ENCODE measurements at regions not wholly inside any gene's neighbourhood (a gene's known extent, or its start where the extent isn't known, plus 50 kb on each side); places are given as distances from the start of the nearest gene placed in this dataset.
"Not testable (repeated sequence)": the region's sequence is repeated elsewhere in the genome, so short reads cannot be mapped to it uniquely, and the experiment has no call there.

- H3K9ac ChIP-seq (ENCODE audit: low read depth, low read length); H3K4me3 ChIP-seq (ENCODE audit: low read length); H3K9me3 ChIP-seq (replicated peaks; ENCODE audit: low read length); H3K36me3 ChIP-seq (ENCODE audit: insufficient read depth, low read length); H3K27me3 ChIP-seq (ENCODE audit: control insufficient read depth, insufficient read depth, low read length); H3K4me2 ChIP-seq (ENCODE audit: low read length); H3K4me1 ChIP-seq (ENCODE audit: control insufficient read depth, insufficient read depth, low read length): not testable (repeated sequence)
These were observed 777.1 kb upstream of the CDH18 start for GRCh38 chr5:20765074-20765473.

GRCh38 chr5:20759459-20759858 lies 771.5 kb upstream of the CDH18 start:
- not testable (repeated sequence) for H3K4me1 ChIP-seq (ENCODE audit: control insufficient read depth, insufficient read depth, low read length); H3K36me3 ChIP-seq (ENCODE audit: insufficient read depth, low read length); H3K4me3 ChIP-seq (ENCODE audit: low read length); H3K4me2 ChIP-seq (ENCODE audit: low read length); H3K9ac ChIP-seq (ENCODE audit: low read depth, low read length); H3K27me3 ChIP-seq (ENCODE audit: control insufficient read depth, insufficient read depth, low read length); H3K9me3 ChIP-seq (replicated peaks; ENCODE audit: low read length)

GRCh38 chr5:20752179-20752578 lies 764.2 kb upstream of the CDH18 start:
- H3K27me3 ChIP-seq (ENCODE audit: control insufficient read depth, insufficient read depth, low read length): not testable (repeated sequence)

GRCh38 chr5:20735715-20736114 lies 747.7 kb upstream of the CDH18 start:
- H3K4me1 ChIP-seq (ENCODE audit: control insufficient read depth, insufficient read depth, low read length); H3K27me3 ChIP-seq (ENCODE audit: control insufficient read depth, insufficient read depth, low read length); H3K9ac ChIP-seq (ENCODE audit: low read depth, low read length); H3K9me3 ChIP-seq (replicated peaks; ENCODE audit: low read length); H3K36me3 ChIP-seq (ENCODE audit: insufficient read depth, low read length); H3K4me2 ChIP-seq (ENCODE audit: low read length); H3K4me3 ChIP-seq (ENCODE audit: low read length): not testable (repeated sequence)

More at GRCh38 chr5:20752179-20752578, 764.2 kb upstream of the CDH18 start:
- H3K4me2 ChIP-seq (ENCODE audit: low read length); H3K36me3 ChIP-seq (ENCODE audit: insufficient read depth, low read length); H3K9ac ChIP-seq (ENCODE audit: low read depth, low read length); H3K4me3 ChIP-seq (ENCODE audit: low read length); H3K9me3 ChIP-seq (replicated peaks; ENCODE audit: low read length); H3K4me1 ChIP-seq (ENCODE audit: control insufficient read depth, insufficient read depth, low read length): not testable (repeated sequence)

- not testable (repeated sequence) for H3K4me1 ChIP-seq (ENCODE audit: control insufficient read depth, insufficient read depth, low read length); H3K9ac ChIP-seq (ENCODE audit: low read depth, low read length); H3K4me3 ChIP-seq (ENCODE audit: low read length); H3K36me3 ChIP-seq (ENCODE audit: insufficient read depth, low read length); H3K9me3 ChIP-seq (replicated peaks; ENCODE audit: low read length); H3K4me2 ChIP-seq (ENCODE audit: low read length); H3K27me3 ChIP-seq (ENCODE audit: control insufficient read depth, insufficient read depth, low read length)
These were observed 744.2 kb upstream of the CDH18 start for GRCh38 chr5:20732223-20732622.

- H3K4me3 ChIP-seq (ENCODE audit: low read length); H3K4me2 ChIP-seq (ENCODE audit: low read length): not testable (repeated sequence)
These were observed 733.3 kb upstream of the CDH18 start for GRCh38 chr5:20721286-20721685.

GRCh38 chr5:20711520-20712155 lies 723.6 kb upstream of the CDH18 start:
- not testable (repeated sequence) for H3K36me3 ChIP-seq (ENCODE audit: insufficient read depth, low read length); H3K9ac ChIP-seq (ENCODE audit: low read depth, low read length); H3K4me1 ChIP-seq (ENCODE audit: control insufficient read depth, insufficient read depth, low read length); H3K4me3 ChIP-seq (ENCODE audit: low read length); H3K9me3 ChIP-seq (replicated peaks; ENCODE audit: low read length); H3K4me2 ChIP-seq (ENCODE audit: low read length); H3K27me3 ChIP-seq (ENCODE audit: control insufficient read depth, insufficient read depth, low read length)

More at GRCh38 chr5:20721286-20721685, 733.3 kb upstream of the CDH18 start:
- not testable (repeated sequence) for H3K9ac ChIP-seq (ENCODE audit: low read depth, low read length); H3K9me3 ChIP-seq (replicated peaks; ENCODE audit: low read length); H3K4me1 ChIP-seq (ENCODE audit: control insufficient read depth, insufficient read depth, low read length); H3K36me3 ChIP-seq (ENCODE audit: insufficient read depth, low read length); H3K27me3 ChIP-seq (ENCODE audit: control insufficient read depth, insufficient read depth, low read length)

GRCh38 chr5:20707634-20708033 lies 719.6 kb upstream of the CDH18 start:
- H3K36me3 ChIP-seq (ENCODE audit: insufficient read depth, low read length): not testable (repeated sequence)

GRCh38 chr5:20694121-20694520 lies 706.1 kb upstream of the CDH18 start:
- H3K36me3 ChIP-seq (ENCODE audit: insufficient read depth, low read length): no peaks in the 10 kb centered on the region
- H3K4me1 ChIP-seq (ENCODE audit: control insufficient read depth, insufficient read depth, low read length): no peaks in the 10 kb centered on the region
- no peak overlapping the region for H3K9ac ChIP-seq (ENCODE audit: low read depth, low read length)
- H3K4me3 ChIP-seq (ENCODE audit: low read length): no peak overlapping the region
- H3K27me3 ChIP-seq (ENCODE audit: control insufficient read depth, insufficient read depth, low read length): no peaks in the 10 kb centered on the region
- H3K4me2 ChIP-seq (ENCODE audit: low read length): no peak overlapping the region
- H3K9me3 ChIP-seq (replicated peaks; ENCODE audit: low read length): no peaks in the 10 kb centered on the region

More at GRCh38 chr5:20707634-20708033, 719.6 kb upstream of the CDH18 start:
- not testable (repeated sequence) for H3K4me1 ChIP-seq (ENCODE audit: control insufficient read depth, insufficient read depth, low read length); H3K9me3 ChIP-seq (replicated peaks; ENCODE audit: low read length); H3K4me2 ChIP-seq (ENCODE audit: low read length); H3K9ac ChIP-seq (ENCODE audit: low read depth, low read length); H3K4me3 ChIP-seq (ENCODE audit: low read length); H3K27me3 ChIP-seq (ENCODE audit: control insufficient read depth, insufficient read depth, low read length)

- Histone ChIP-seq H3K4me2 (ENCODE audit: low read length) (no peak overlapping the region), H3K36me3 (ENCODE audit: insufficient read depth, low read length) (no peaks in the 10 kb centered on the region), H3K4me3 (ENCODE audit: low read length) (no peak overlapping the region), H3K9ac (ENCODE audit: low read depth, low read length) (no peak overlapping the region), H3K4me1 (ENCODE audit: control insufficient read depth, insufficient read depth, low read length) (no peaks in the 10 kb centered on the region), H3K9me3 (replicated peaks; ENCODE audit: low read length) (no peaks in the 10 kb centered on the region), H3K27me3 (ENCODE audit: control insufficient read depth, insufficient read depth, low read length) (no peaks in the 10 kb centered on the region)
These were observed 704.9 kb upstream of the CDH18 start for GRCh38 chr5:20692913-20693312.

- Histone ChIP-seq H3K36me3 (ENCODE audit: insufficient read depth, low read length) (no peaks in the 10 kb centered on the region), H3K4me1 (ENCODE audit: control insufficient read depth, insufficient read depth, low read length) (peaks cover 4% of the 10 kb centered on the region), H3K9me3 (replicated peaks; ENCODE audit: low read length) (no peaks in the 10 kb centered on the region), H3K4me3 (ENCODE audit: low read length) (no peak overlapping the region), H3K9ac (ENCODE audit: low read depth, low read length) (no peak overlapping the region), H3K27me3 (ENCODE audit: control insufficient read depth, insufficient read depth, low read length) (no peaks in the 10 kb centered on the region), H3K4me2 (ENCODE audit: low read length) (no peak overlapping the region)
These were observed 695.4 kb upstream of the CDH18 start for GRCh38 chr5:20683241-20683940.

- Histone ChIP-seq H3K4me3 (ENCODE audit: low read length) (no peak overlapping the region), H3K4me1 (ENCODE audit: control insufficient read depth, insufficient read depth, low read length) (peaks cover 4% of the 10 kb centered on the region), H3K36me3 (ENCODE audit: insufficient read depth, low read length) (no peaks in the 10 kb centered on the region), H3K4me2 (ENCODE audit: low read length) (no peak overlapping the region), H3K9me3 (replicated peaks; ENCODE audit: low read length) (no peaks in the 10 kb centered on the region), H3K27me3 (ENCODE audit: control insufficient read depth, insufficient read depth, low read length) (no peaks in the 10 kb centered on the region), H3K9ac (ENCODE audit: low read depth, low read length) (no peak overlapping the region)
These were observed 692.8 kb upstream of the CDH18 start for GRCh38 chr5:20680718-20681302.
